GM19328 (cell line): ENCODE measurements at regions not wholly inside any gene's neighbourhood (a gene's known extent, or its start where the extent isn't known, plus 50 kb on each side); places are given as distances from the start of the nearest gene placed in this dataset.

Experiments
- ATAC-seq: cut with Tn5 transposase; IDR thresholded peaks from one replicate; pipeline ENCODE4 v1.9.1; 2021; ENCODE audit warnings: mild to moderate bottlenecking, moderate library complexity; ENCODE audit not compliant: unreplicated experiment

DNA sequence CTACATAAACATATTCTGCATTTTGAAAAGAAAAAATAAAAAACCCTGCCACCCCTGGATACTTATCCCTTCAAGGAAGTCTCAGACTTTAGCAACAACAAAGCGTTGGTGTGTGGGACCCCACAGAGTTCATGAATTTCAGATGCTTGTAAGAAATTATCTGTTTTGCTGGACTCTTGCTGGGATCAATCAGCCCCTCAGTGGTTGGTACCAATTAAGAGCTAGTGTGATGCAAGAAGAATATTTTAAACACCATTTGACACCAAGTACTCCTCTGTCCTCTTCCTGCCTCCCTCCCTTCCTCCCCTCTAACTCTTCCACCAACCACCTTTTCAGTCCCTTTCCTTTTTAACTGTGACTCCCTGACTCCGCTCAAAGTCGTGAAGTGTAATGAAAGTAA is 51.5 kb downstream of the SST start:
- no peak for ATAC-seq

- ATAC-seq: no peak
Observed at GRCh38 chr3:187617213-187617612, 53.0 kb downstream of the SST start.

GRCh38 chr3:187616307-187616972 is 53.8 kb downstream of the SST start:
- peak; percentile 58 for ATAC-seq

GRCh38 chr3:187615630-187616029 is 54.6 kb downstream of the SST start:
- no peak for ATAC-seq

GRCh38 chr3:187612656-187613055 is 57.5 kb downstream of the SST start:
- no peak for ATAC-seq

- no peak for ATAC-seq
Observed at GRCh38 chr3:187610981-187611511, 59.1 kb downstream of the SST start.

DNA sequence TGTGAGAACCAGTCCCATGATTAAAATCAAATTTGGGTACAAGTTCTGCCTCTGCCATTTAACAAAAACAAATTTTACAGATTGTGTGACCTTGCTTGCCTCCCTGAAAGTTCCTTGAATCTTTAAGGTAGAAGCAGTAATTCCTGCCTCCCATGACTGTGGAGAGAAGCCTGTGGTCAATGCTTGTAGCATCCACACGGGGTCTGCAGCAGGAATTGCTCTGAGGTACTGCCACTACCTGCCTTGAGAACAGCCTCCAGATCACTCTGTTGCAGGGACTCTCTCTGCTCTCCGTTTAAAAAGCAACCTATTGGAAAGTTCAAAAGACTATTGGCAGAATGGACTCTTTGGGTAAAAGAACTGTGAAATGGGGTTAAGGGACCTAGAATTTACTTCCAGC is 75.9 kb downstream of the SST start:
- ATAC-seq: no peak

- ATAC-seq: no peak
Observed at GRCh38 chr3:187593451-187593850, 76.7 kb downstream of the SST start.

- no peak for ATAC-seq
Observed at GRCh38 chr3:187590861-187591576, 79.2 kb downstream of the SST start.

DNA sequence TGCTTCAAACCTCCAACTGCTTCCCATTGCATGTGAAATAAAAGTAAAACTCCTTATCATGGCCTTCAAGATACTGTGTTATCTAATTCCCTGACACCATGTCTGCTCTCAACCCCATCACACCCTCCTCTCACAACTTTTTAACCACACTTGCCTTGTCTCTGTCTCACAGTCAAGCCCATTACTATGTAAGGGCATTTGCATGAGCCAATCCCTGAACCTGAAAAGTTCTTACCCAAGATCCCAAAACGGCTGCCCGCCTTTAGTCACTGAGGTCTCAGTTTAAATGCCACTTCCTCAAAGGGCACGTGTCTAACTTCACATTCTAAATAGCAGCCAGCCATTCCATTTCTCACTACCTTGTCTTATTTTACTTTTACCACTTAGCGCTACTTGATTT is 83.1 kb downstream of the SST start:
- ATAC-seq: no peak

GRCh38 chr3:187586226-187586625 is 84.0 kb downstream of the SST start:
- no peak for ATAC-seq

GRCh38 chr3:187572441-187572840 is 97.8 kb downstream of the SST start:
- ATAC-seq: no peak

GRCh38 chr3:187571701-187572100 is 98.5 kb downstream of the SST start:
- no peak for ATAC-seq

GRCh38 chr3:187570776-187571175 is 99.4 kb downstream of the SST start:
- no peak for ATAC-seq

DNA sequence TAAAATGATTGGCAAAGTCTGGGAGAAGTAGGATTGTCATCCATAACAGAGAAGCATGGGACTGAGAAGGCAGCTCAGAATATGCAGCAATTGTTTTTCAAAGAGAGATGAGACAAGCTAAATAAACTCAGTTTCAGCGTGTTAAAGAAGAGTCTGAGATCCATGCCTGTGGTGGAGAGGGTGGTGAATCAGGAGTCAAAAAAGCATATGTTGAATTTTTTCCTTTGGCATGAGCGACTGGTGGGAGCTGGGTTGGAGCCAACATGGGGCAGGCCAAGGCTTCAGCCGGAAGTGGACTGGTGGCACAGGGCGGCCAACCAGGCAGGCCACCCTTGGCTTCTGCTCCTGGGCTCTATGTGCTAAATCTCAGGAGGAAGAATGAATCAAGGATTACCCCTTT is 102.0 kb downstream of the SST start:
- ATAC-seq: no peak

GRCh38 chr3:187567661-187568121 is 102.5 kb downstream of the SST start:
- no peak for ATAC-seq

GRCh38 chr3:187567021-187567420 is 103.2 kb downstream of the SST start:
- ATAC-seq: no peak

DNA sequence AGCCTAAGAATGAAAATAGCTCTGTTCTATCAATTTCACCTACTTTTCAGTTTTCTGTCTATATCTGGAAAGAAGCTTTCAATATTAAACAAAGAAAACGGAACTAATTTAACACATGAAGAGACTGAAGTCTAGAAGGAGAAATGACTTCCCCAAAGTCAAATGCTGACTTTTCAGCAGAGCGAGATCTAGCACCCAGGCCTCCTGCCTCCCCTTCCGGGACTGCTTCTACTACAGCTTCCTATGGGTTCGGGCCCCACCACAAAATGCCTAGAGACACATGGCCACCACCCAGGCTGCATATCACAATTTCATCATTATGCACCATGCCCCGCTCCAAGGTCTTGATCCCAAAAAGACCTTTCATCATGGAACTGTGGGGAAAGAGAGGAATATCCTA is 104.5 kb downstream of the SST start:
- ATAC-seq: no peak

- no peak for ATAC-seq
Observed at GRCh38 chr3:187558990-187559389, 111.2 kb downstream of the SST start.

DNA sequence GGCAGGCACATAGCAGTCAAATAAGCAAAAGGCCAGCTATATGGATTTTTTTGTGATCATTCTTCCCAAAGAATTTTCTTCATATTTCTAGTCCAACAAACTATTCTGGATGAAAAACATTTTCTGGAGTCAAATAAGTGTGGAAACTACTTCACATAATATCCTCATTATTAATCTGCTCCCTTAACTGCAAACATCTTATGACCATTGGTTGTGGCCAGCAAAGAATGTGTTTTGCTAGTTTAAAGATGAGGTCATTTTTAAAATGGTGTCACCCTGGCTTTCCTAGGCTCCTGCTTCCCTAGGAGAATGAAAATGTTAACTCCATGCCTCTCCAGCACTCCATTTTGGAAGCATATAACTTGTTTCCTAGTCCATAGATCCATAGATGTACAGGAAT is 118.8 kb downstream of the SST start:
- ATAC-seq: no peak

- ATAC-seq: no peak
Observed at GRCh38 chr3:187550446-187550845, 119.7 kb downstream of the SST start.

GRCh38 chr3:187545366-187545765 is 124.8 kb downstream of the SST start:
- ATAC-seq: no peak
